ENCODE measurements at regions not wholly inside any gene's neighbourhood (a gene's known extent, or its start where the extent isn't known, plus 50 kb on each side); places are given as distances from the start of the nearest gene placed in this dataset.

DNA sequence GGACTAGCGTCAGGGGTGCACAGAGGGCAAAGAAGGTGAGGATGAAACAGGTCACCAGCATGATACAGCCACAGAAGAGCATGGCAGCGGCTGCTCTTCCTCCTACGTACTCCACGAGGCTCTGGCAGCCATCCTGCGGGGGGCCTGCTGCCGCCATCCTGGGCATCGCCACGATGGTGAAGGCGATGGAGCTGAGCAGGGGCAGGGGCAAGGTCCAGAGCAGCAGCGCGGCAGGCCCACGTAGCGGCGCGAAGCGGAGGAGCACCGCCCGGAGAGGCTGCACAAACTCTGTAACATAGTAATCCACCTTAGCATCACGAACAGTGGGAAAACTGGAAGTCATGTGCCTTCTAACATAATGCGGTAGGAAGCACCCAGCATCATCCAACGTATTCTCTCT, 491.6 kb downstream of the PYDC2 start:
- TF ChIP-seq RAD21 (IDR thresholded peaks at IDR 0.05), result no peak
- TF ChIP-seq TAF1 (conservative IDR thresholded peaks at IDR 0.05), result no peak
- no peak for TF ChIP-seq CTCF (IDR thresholded peaks at IDR 0.05; ENCODE audit: low read depth, low read length, missing input control)
- TF ChIP-seq SP1 (IDR thresholded peaks at IDR 0.05), result no peak
- no peak for TF ChIP-seq FOXA1 (IDR thresholded peaks at IDR 0.05)
- no peak for TF ChIP-seq GABPA (IDR thresholded peaks at IDR 0.05 in 1 of 2, conservative IDR thresholded peaks at IDR 0.05 in 1 of 2)
- no peak for TF ChIP-seq YY1 (IDR thresholded peaks at IDR 0.05)

Data from liver (tissue), 3 donors.